ENCODE measurements at regions not wholly inside any gene's neighbourhood (a gene's known extent, or its start where the extent isn't known, plus 50 kb on each side); places are given as distances from the start of the nearest gene placed in this dataset.

DNA sequence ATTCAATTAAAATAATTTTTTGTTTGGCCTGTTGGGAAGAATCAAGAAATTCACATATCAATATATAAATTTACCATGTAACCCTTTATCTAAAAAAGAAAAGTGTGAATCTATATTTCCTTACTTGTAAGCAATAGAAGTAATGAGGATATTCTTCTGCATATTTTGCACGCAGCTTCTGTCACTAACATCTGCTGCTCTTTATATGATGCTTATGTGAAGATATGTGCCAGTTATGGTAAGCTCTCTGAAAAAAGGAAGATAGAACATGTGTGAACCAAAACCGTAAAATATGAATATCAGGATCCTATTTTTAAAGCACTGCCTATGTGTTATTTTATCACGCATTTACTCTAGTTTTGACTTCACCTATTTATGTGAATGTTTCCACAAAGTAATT is 96.4 kb upstream of the ATP11B start:
- ATAC-seq (replicated peaks in 1 of 4) (no peak), DNase-seq (no peak)
- Histone ChIP-seq H3K9me3 (no peaks in the 10 kb centered on the region), H3K4me1 (ENCODE audit: control insufficient read depth in 1 of 2, extremely low read depth in 1 of 2, insufficient read depth in 2 of 2, low read length in 2 of 2) (no peaks in the 10 kb centered on the region), H3K27me3 (replicated peaks in 1 of 2; ENCODE audit: control insufficient read depth in 2 of 2, extremely low read depth in 1 of 2, insufficient read depth in 2 of 2, low read length in 1 of 2) (peaks cover 0 to 2% of the 10 kb centered on the region in 2 experiments), H3K36me3 (ENCODE audit: control insufficient read depth in 2 of 2, extremely low read depth in 1 of 2, insufficient read depth in 1 of 2, low read length in 1 of 2) (no peaks in the 10 kb centered on the region), H3K4me3 (ENCODE audit: control insufficient read depth in 1 of 2, extremely low read depth in 1 of 2, low read length in 1 of 2) (no peak overlapping the region), H3K27ac (ENCODE audit: low read length) (no peak overlapping the region)
- H3K4me3 Mint-ChIP-seq = no peak overlapping the region
- H3K9me3 Mint-ChIP-seq = no peaks in the 10 kb centered on the region
- ChIA-PET POLR2A (no interaction called here), CTCF (interaction anchor here in 1 of 2 donors (0.6 to 1.3 kb wide), 2 partner anchors 10 to 17 kb away, joined by 3 to 5 read pairs; no protein-coding TSS in a partner anchor)
- peaks cover 0 to 4% of the 10 kb centered on the region in 2 donors for H3K27me3 Mint-ChIP-seq
- H3K36me3 Mint-ChIP-seq = no peaks in the 10 kb centered on the region
- H3K27ac Mint-ChIP-seq = no peak overlapping the region
- 80% methylated on average over 2 of the region's 3 CpGs for WGBS (ENCODE audit: insufficient coverage)
- H3K4me1 Mint-ChIP-seq = no peaks in the 10 kb centered on the region

DNA sequence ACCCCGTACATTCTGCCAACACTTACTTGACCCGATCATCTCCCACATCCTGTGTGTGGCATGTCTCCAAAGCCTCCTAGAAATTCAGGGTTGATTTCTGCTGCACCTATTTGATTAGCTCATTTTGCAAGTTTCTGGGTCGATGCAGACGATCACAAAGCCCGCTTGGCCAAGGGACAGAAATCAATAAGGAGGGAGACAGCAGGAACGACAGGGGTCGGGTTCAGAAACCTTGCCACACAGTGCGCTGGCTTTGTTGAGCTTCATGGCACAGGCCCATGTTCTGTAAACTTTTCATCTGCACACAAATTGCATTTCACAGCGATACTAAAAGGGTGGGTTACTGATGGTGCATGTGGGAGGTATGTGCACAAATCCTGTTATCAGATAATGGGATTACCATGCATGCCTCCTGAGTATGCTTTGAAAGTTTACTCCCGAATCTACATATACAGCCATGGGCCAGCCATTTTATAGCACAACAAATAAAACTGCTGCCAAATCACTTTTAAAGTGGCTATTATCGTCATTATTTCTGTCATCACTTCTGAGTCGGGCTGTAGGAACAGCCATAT is 95.9 kb upstream of the ATP11B start:
- H3K27ac ChIP-seq (ENCODE audit: low read length) = no peak overlapping the region
- H3K9me3 ChIP-seq = no peaks in the 10 kb centered on the region
- no peak overlapping the region for H3K4me3 Mint-ChIP-seq
- no peaks in the 10 kb centered on the region for H3K27me3 ChIP-seq (replicated peaks in 1 of 2; ENCODE audit: control insufficient read depth in 2 of 2, extremely low read depth in 1 of 2, insufficient read depth in 2 of 2, low read length in 1 of 2)
- no peaks in the 10 kb centered on the region for H3K9me3 Mint-ChIP-seq
- POLR2A ChIA-PET = no interaction called here
- no peak overlapping the region for H3K27ac Mint-ChIP-seq
- H3K36me3 ChIP-seq (ENCODE audit: control insufficient read depth in 2 of 2, extremely low read depth in 1 of 2, insufficient read depth in 1 of 2, low read length in 1 of 2) = no peaks in the 10 kb centered on the region
- ATAC-seq (replicated peaks in 1 of 4) (no peak), DNase-seq (no peak)
- no peaks in the 10 kb centered on the region for H3K4me1 ChIP-seq (ENCODE audit: control insufficient read depth in 1 of 2, extremely low read depth in 1 of 2, insufficient read depth in 2 of 2, low read length in 2 of 2)
- H3K36me3 Mint-ChIP-seq = no peaks in the 10 kb centered on the region
- H3K27me3 Mint-ChIP-seq = peaks cover 0 to 3% of the 10 kb centered on the region in 2 donors
- no peak overlapping the region for H3K4me3 ChIP-seq (ENCODE audit: control insufficient read depth in 1 of 2, extremely low read depth in 1 of 2, low read length in 1 of 2)
- CTCF ChIA-PET = interaction anchor here in 1 of 2 donors (1.3 kb wide), 1 partner anchor 16 kb away, joined by 5 read pairs; no protein-coding TSS in a partner anchor
- H3K4me1 Mint-ChIP-seq = no peaks in the 10 kb centered on the region
- 80% methylated on average over 6 of the region's 12 CpGs for WGBS (ENCODE audit: insufficient coverage)

DNA sequence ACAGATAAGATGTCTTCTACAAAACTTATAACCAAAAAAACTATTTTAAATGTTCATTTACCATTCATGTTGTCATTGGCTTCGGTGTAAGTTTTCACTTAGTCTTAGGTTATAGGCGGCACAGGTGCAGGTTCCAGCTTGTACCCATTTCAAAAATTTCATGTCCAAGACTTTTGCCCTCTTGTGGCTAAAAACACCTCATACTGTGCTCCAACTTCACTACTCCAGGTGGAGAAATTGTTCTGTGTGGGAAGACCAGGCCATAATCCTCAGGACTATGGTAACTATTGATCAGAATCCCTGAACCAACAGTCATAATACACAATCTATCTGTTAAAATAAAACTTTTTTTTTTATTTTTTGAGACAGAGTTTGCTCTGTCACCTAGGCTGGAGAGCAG is 95.2 kb upstream of the ATP11B start:
- Mint-ChIP-seq H3K9me3 (no peaks in the 10 kb centered on the region), H3K27ac (no peak overlapping the region), H3K27me3 (peaks cover 2 to 3% of the 10 kb centered on the region in 2 donors), H3K4me3 (no peak overlapping the region), H3K36me3 (no peaks in the 10 kb centered on the region), H3K4me1 (no peaks in the 10 kb centered on the region)
- WGBS (ENCODE audit: insufficient coverage) = no CpG with 5 or more reads among the region's 2 CpGs
- no peak for DNase-seq
- ChIA-PET CTCF (interaction anchor here in 1 of 2 donors (1.1 kb wide), 1 partner anchor 11 kb away, joined by 3 read pairs; no protein-coding TSS in a partner anchor), POLR2A (no interaction called here)
- no peak for ATAC-seq (replicated peaks in 1 of 4)
- Histone ChIP-seq H3K4me1 (ENCODE audit: control insufficient read depth in 1 of 2, extremely low read depth in 1 of 2, insufficient read depth in 2 of 2, low read length in 2 of 2) (no peaks in the 10 kb centered on the region), H3K27ac (ENCODE audit: low read length) (no peak overlapping the region), H3K9me3 (no peaks in the 10 kb centered on the region), H3K4me3 (ENCODE audit: control insufficient read depth in 1 of 2, extremely low read depth in 1 of 2, low read length in 1 of 2) (no peak overlapping the region), H3K36me3 (ENCODE audit: control insufficient read depth in 2 of 2, extremely low read depth in 1 of 2, insufficient read depth in 1 of 2, low read length in 1 of 2) (no peaks in the 10 kb centered on the region), H3K27me3 (replicated peaks in 1 of 2; ENCODE audit: control insufficient read depth in 2 of 2, extremely low read depth in 1 of 2, insufficient read depth in 2 of 2, low read length in 1 of 2) (no peaks in the 10 kb centered on the region)

DNA sequence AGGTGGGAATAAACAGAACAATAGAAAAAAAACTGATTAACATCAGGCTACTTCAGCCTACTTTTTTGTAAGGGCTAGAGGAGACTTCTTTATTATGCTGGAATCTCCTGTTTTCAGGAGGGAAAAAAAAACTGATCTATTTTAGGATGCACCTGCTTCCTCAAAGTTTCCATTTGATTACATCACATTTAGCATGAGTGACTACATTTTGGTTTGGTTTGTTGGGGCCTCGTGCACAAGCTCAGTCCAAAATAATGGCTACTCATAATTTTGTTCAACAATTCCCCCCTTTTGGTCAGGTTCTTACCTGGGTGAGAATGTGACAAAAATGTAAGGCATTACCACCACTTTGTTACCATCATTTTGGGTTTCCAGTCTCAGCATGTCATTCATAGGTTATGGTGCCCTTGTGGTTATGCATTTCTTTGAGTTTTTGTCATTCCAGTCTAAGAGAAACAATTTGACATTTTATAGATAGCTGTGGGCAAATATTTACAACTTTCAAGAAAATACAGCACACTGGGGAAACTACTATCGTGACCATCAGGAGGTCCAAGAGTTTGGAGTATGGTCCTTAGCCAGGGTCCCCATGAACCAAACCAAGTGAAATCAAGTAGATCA is 93.6 kb upstream of the ATP11B start:
- H3K9me3 Mint-ChIP-seq = no peaks in the 10 kb centered on the region
- WGBS (ENCODE audit: insufficient coverage) = 86% methylated on average over 1 of the region's 2 CpGs
- ChIA-PET POLR2A (interaction anchor here in 1 of 2 donors (0.6 kb wide), 1 partner anchor 1531 kb away, joined by 3 read pairs; no protein-coding TSS in a partner anchor), CTCF (no interaction called here)
- H3K36me3 Mint-ChIP-seq = no peaks in the 10 kb centered on the region
- no peak overlapping the region for H3K4me3 ChIP-seq (ENCODE audit: control insufficient read depth in 1 of 2, extremely low read depth in 1 of 2, low read length in 1 of 2)
- H3K4me1 Mint-ChIP-seq = no peaks in the 10 kb centered on the region
- H3K27me3 Mint-ChIP-seq = peaks cover 5 to 9% of the 10 kb centered on the region in 2 donors
- H3K9me3 ChIP-seq = no peaks in the 10 kb centered on the region
- ATAC-seq (replicated peaks in 1 of 4) = no peak
- no peak overlapping the region for H3K27ac ChIP-seq (ENCODE audit: low read length)
- no peaks in the 10 kb centered on the region for H3K4me1 ChIP-seq (ENCODE audit: control insufficient read depth in 1 of 2, extremely low read depth in 1 of 2, insufficient read depth in 2 of 2, low read length in 2 of 2)
- no peaks in the 10 kb centered on the region for H3K36me3 ChIP-seq (ENCODE audit: control insufficient read depth in 2 of 2, extremely low read depth in 1 of 2, insufficient read depth in 1 of 2, low read length in 1 of 2)
- no peak for DNase-seq
- no peak overlapping the region for H3K27ac Mint-ChIP-seq
- H3K27me3 ChIP-seq (replicated peaks in 1 of 2; ENCODE audit: control insufficient read depth in 2 of 2, extremely low read depth in 1 of 2, insufficient read depth in 2 of 2, low read length in 1 of 2) = peaks cover 0 to 3% of the 10 kb centered on the region in 2 experiments
- H3K4me3 Mint-ChIP-seq = no peak overlapping the region

DNA sequence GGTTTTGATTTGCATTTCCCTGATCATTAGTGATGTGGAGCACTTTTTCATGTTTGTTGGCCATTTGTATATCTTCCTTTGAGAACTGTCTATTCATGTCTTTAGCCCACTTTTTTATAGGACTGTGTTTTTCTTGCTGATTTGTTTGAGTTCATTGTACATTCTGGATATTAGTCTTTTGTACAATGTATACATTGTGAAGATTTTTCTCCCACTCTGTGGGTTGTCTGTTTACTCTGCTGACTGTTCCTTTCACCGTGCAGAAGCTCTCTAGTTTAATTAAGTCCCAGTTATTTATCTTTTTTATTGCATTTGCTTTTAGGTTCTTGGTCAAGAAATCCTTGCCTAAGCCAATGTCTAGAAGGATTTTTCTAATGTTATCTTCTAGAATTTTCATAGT is 91.1 kb upstream of the ATP11B start:
- no peaks in the 10 kb centered on the region for H3K36me3 ChIP-seq (ENCODE audit: control insufficient read depth in 2 of 2, extremely low read depth in 1 of 2, insufficient read depth in 1 of 2, low read length in 1 of 2)
- no CpG with 5 or more reads among the region's 1 CpG for WGBS (ENCODE audit: insufficient coverage)
- no peaks in the 10 kb centered on the region for H3K9me3 ChIP-seq
- POLR2A ChIA-PET = interaction anchor here in 1 of 2 donors (0.6 kb wide), 1 partner anchor 101 kb away, joined by 4 read pairs; no protein-coding TSS in a partner anchor
- Mint-ChIP-seq H3K9me3 (no peaks in the 10 kb centered on the region), H3K27ac (no peak overlapping the region), H3K36me3 (no peaks in the 10 kb centered on the region), H3K4me3 (no peak overlapping the region), H3K27me3 (peaks cover 5 to 17% of the 10 kb centered on the region in 2 donors), H3K4me1 (no peaks in the 10 kb centered on the region)
- H3K27ac ChIP-seq (ENCODE audit: low read length) = no peak overlapping the region
- no peak for ATAC-seq (replicated peaks in 1 of 4)
- peaks cover 0 to 11% of the 10 kb centered on the region in 2 experiments for H3K27me3 ChIP-seq (replicated peaks in 1 of 2; ENCODE audit: control insufficient read depth in 2 of 2, extremely low read depth in 1 of 2, insufficient read depth in 2 of 2, low read length in 1 of 2)
- no peak for DNase-seq
- H3K4me3 ChIP-seq (ENCODE audit: control insufficient read depth in 1 of 2, extremely low read depth in 1 of 2, low read length in 1 of 2) = no peak overlapping the region
- CTCF ChIA-PET = no interaction called here
- no peaks in the 10 kb centered on the region for H3K4me1 ChIP-seq (ENCODE audit: control insufficient read depth in 1 of 2, extremely low read depth in 1 of 2, insufficient read depth in 2 of 2, low read length in 2 of 2)

DNA sequence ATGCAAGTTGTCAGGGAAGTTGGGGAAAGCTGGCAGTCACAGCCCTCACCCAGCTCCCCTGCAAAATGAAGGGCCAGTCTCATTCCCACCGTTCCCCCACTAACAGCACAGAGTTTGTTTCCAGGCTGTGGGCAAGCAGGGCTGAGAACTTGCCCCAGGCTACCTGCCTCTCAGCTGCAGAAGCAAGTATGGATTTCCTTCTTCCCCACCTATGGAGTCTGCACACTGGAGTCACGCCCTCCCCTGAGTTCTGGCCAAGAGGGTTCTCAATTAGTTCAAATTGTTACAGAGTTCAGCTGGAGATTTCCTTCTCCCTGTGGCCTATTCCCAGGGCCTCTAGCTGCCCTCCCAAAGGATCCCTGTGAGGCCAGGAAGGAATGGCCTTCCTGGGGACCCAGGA is 90.1 kb upstream of the ATP11B start:
- peaks cover 5 to 19% of the 10 kb centered on the region in 2 donors for H3K27me3 Mint-ChIP-seq
- ATAC-seq (replicated peaks in 1 of 4) = no peak
- no peaks in the 10 kb centered on the region for H3K36me3 Mint-ChIP-seq
- Histone ChIP-seq H3K27me3 (replicated peaks in 1 of 2; ENCODE audit: control insufficient read depth in 2 of 2, extremely low read depth in 1 of 2, insufficient read depth in 2 of 2, low read length in 1 of 2) (peaks cover 0 to 11% of the 10 kb centered on the region in 2 experiments), H3K4me1 (ENCODE audit: control insufficient read depth in 1 of 2, extremely low read depth in 1 of 2, insufficient read depth in 2 of 2, low read length in 2 of 2) (no peaks in the 10 kb centered on the region), H3K27ac (ENCODE audit: low read length) (no peak overlapping the region), H3K4me3 (ENCODE audit: control insufficient read depth in 1 of 2, extremely low read depth in 1 of 2, low read length in 1 of 2) (no peak overlapping the region), H3K9me3 (no peaks in the 10 kb centered on the region), H3K36me3 (ENCODE audit: control insufficient read depth in 2 of 2, extremely low read depth in 1 of 2, insufficient read depth in 1 of 2, low read length in 1 of 2) (no peaks in the 10 kb centered on the region)
- ChIA-PET POLR2A (no interaction called here), CTCF (interaction anchor here in 1 of 2 donors (1.2 to 1.4 kb wide), 2 partner anchors 9 to 13 kb away, joined by 3 to 6 read pairs; no protein-coding TSS in a partner anchor)
- no peak for DNase-seq
- 59% methylated on average over 2 of the region's 2 CpGs for WGBS (ENCODE audit: insufficient coverage)
- no peak overlapping the region for H3K27ac Mint-ChIP-seq
- no peak overlapping the region for H3K4me3 Mint-ChIP-seq
- no peaks in the 10 kb centered on the region for H3K4me1 Mint-ChIP-seq
- H3K9me3 Mint-ChIP-seq = no peaks in the 10 kb centered on the region
